ENCODE measurements at regions not wholly inside any gene's neighbourhood (a gene's known extent, or its start where the extent isn't known, plus 50 kb on each side); places are given as distances from the start of the nearest gene placed in this dataset.

DNA sequence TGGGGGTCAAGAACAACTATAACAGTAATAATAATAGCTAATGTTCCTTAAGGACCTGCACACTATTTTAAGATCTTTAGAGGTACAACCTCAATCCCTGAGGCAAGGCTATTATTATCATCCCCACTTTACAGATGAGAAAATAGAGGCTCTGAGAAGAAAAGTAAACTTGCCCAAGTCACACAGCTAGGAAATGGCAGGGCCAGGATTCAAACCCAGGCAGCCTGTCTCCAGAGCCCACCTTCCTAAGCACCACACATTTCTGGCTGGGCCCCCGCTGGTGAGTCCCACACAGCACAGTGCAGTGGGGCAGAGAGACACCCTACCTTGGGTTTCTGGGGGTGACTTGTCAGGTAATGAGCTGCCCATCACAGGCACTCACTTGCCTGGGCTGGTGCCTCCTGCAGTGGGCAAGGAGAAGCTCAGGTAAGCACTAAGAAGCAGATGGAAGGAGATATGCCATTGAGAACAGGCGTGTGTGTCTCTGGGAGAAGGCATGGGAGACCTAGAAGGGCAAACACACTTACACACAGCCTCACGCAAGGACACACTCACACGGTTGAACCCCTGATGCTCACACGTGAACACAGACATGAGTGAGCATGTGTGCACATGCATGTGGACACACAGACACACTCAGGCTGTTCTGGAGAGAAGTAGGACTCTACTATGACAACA is 104.4 kb upstream of the ZMIZ1 start:
- intact Hi-C loops (cut with micrococcal nuclease): no loop called here
- CTCF ChIA-PET: interaction anchor here (1.2 to 2.2 kb wide), 2 partner anchors 10 to 128 kb away, joined by 3 to 5 read pairs; no protein-coding TSS in a partner anchor

DNA sequence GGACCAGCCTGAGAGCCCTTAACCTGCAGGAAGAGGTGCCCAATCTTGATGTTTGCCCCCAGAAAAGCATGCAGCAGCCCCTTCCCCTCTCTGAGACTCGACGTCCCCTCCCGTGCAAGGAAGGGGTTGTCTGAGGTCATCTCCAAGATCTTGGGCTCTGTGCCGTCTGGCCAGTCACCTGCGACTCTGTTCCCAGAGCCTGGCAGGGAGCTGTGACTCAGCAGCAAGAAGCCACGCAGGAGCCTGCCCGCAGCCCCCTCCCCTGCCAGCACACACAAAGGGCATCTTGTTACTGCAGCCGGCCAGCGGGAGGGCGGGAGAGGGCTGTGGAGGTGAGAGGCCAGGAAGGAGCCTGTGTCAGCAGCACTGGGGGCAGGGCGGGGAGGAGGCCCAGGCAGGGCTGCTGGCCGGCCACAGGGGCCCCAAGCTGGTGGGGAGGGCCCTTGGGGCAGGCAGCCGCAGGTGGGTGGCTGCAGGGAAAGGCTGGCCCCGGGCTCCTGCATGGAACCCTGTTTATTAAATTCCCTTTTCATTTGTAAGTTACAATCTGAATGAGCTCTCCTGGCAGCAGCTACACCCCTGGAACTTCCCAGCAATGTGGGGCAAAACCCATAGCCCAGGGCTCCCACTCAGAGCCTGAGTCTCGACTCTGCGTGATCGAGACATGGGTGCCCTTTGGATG is 103.7 kb upstream of the ZMIZ1 start:
- H3K9me3 Mint-ChIP-seq: no peaks in the 10 kb centered on the region
- no peaks in the 10 kb centered on the region for H3K27me3 Mint-ChIP-seq (ENCODE audit: low read depth)
- H3K36me3 Mint-ChIP-seq (ENCODE audit: low read depth): no peaks in the 10 kb centered on the region
- DNase-seq: no peak
- no peaks in the 10 kb centered on the region for H3K4me1 Mint-ChIP-seq (ENCODE audit: low read depth)
- no peak overlapping the region for H3K4me3 Mint-ChIP-seq
- no peak overlapping the region for H3K27ac Mint-ChIP-seq
- CTCF ChIA-PET: interaction anchor here (2.2 kb wide), 1 partner anchor 10 kb away, joined by 5 read pairs; no protein-coding TSS in a partner anchor
- intact Hi-C loops (cut with micrococcal nuclease): no loop called here

More for the DNA sequence above, 104.4 kb upstream of the ZMIZ1 start:
- Mint-ChIP-seq H3K4me1 (ENCODE audit: low read depth) (no peaks in the 10 kb centered on the region), H3K36me3 (ENCODE audit: low read depth) (no peaks in the 10 kb centered on the region), H3K27me3 (ENCODE audit: low read depth) (no peaks in the 10 kb centered on the region), H3K27ac (no peak overlapping the region), H3K9me3 (no peaks in the 10 kb centered on the region), H3K4me3 (no peak overlapping the region)
- DNase-seq: no peak

DNA sequence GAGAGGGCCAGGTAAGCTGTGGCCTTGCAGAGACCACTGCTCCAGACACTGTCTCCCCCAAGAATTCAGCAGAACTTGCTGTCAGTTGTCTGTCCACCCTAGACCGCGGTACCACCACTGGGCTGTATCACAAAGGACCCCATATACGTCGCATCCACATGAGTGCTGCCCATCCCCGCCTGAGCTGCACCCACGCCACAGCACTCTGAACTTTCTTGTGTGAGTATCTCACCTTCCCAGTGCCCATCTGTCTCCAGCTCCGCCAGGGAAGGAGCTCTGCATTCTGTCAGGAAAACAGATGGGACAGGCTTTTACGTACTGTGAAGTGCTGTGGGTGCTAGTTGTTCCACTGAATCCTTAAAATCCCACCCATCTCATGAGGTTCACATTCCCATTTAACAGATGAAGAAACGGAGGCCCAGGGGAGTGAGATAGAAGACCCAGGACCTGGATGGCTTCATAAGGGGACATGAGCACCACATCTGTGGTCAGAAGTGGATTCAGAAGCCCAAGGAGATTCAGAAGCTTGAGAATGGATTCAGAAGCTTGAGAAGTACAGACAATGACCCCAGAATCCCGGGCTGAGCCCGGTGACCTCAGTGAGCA is 102.5 kb upstream of the ZMIZ1 start:
- H3K27me3 Mint-ChIP-seq (ENCODE audit: low read depth): no peaks in the 10 kb centered on the region

DNA sequence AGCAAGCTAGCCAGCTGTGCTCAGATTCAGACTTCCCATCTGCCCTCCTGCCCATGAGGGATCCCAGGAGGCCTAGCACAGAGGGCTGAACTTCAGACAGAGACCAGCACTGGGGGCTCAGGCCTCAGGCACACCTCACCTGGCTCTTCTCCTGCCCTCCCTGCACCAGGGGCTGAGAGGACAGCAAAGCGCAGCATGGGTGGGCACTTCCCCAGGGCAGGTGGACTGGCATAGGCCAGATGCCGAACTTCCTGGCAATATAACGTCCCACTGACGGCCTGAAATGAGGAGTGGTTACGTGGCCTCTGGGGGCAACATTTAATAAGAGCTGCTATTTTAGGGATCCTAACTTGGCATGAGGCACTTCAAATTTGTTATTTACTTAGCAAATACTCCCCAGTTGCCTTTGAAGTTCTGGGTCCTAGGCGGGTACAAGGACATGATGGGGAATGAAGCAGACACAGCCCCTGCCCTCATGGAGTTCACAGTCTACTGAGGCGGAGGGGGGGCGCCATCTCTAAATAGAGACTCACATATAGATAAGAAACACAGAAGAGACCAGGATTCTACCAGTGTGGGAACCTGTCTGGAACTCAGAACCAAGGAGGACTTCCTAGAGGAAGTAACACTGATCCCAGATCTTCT is 101.8 kb upstream of the ZMIZ1 start:
- CTCF ChIA-PET: interaction anchor here (0.6 kb wide), 1 partner anchor 228 kb away, joined by 3 read pairs; no protein-coding TSS in a partner anchor
- Mint-ChIP-seq H3K4me3 (no peak overlapping the region), H3K36me3 (ENCODE audit: low read depth) (no peaks in the 10 kb centered on the region), H3K9me3 (no peaks in the 10 kb centered on the region), H3K4me1 (ENCODE audit: low read depth) (no peaks in the 10 kb centered on the region), H3K27ac (no peak overlapping the region), H3K27me3 (ENCODE audit: low read depth) (no peaks in the 10 kb centered on the region)
- no peak for DNase-seq
- intact Hi-C loops (cut with micrococcal nuclease): no loop called here

More for the DNA sequence above, 102.5 kb upstream of the ZMIZ1 start:
- Mint-ChIP-seq H3K27ac (no peak overlapping the region), H3K36me3 (ENCODE audit: low read depth) (no peaks in the 10 kb centered on the region), H3K4me3 (no peak overlapping the region), H3K4me1 (ENCODE audit: low read depth) (no peaks in the 10 kb centered on the region), H3K9me3 (no peaks in the 10 kb centered on the region)
- intact Hi-C loops (cut with micrococcal nuclease): no loop called here
- CTCF ChIA-PET: interaction anchor here (0.7 to 2.2 kb wide), 2 partner anchors 9 to 133 kb away, joined by 4 to 5 read pairs; no protein-coding TSS in a partner anchor
- no peak for DNase-seq

- DNase-seq: no peak
- H3K4me1 Mint-ChIP-seq (ENCODE audit: low read depth): peaks cover 2% of the 10 kb centered on the region
- H3K36me3 Mint-ChIP-seq (ENCODE audit: low read depth): no peaks in the 10 kb centered on the region
- CTCF ChIA-PET: interaction anchor here (0.6 to 1.5 kb wide), 2 partner anchors 15 to 23 kb away, joined by 4 read pairs; no protein-coding TSS in a partner anchor
- no peak overlapping the region for H3K27ac Mint-ChIP-seq
- H3K9me3 Mint-ChIP-seq: no peaks in the 10 kb centered on the region
- intact Hi-C loops (cut with micrococcal nuclease): no loop called here
- H3K27me3 Mint-ChIP-seq (ENCODE audit: low read depth): no peaks in the 10 kb centered on the region
- no peak overlapping the region for H3K4me3 Mint-ChIP-seq
Observed at GRCh38 chr10:78968300-78968942, 100.3 kb upstream of the ZMIZ1 start.

GRCh38 chr10:78968943-78969342 is 99.8 kb upstream of the ZMIZ1 start:
- no peak overlapping the region for H3K27ac Mint-ChIP-seq

GRCh38 chr10:78969719-78970118 is 99.0 kb upstream of the ZMIZ1 start:
- Mint-ChIP-seq H3K27ac (no peak overlapping the region), H3K36me3 (ENCODE audit: low read depth) (no peaks in the 10 kb centered on the region), H3K4me3 (no peak overlapping the region), H3K4me1 (ENCODE audit: low read depth) (peaks cover 9% of the 10 kb centered on the region), H3K27me3 (ENCODE audit: low read depth) (no peaks in the 10 kb centered on the region), H3K9me3 (no peaks in the 10 kb centered on the region)
- DNase-seq: no peak
- intact Hi-C loops (cut with micrococcal nuclease): loop anchor here (5.0 to 10.0 kb wide), 4 partner anchors 363 to 1485 kb away; partner anchors contain the start of genes RPS24, TSPAN14 and ZCCHC24
- CTCF ChIA-PET: no interaction called here

More at GRCh38 chr10:78968943-78969342, 99.8 kb upstream of the ZMIZ1 start:
- Mint-ChIP-seq H3K36me3 (ENCODE audit: low read depth) (no peaks in the 10 kb centered on the region), H3K4me3 (no peak overlapping the region), H3K27me3 (ENCODE audit: low read depth) (no peaks in the 10 kb centered on the region), H3K4me1 (ENCODE audit: low read depth) (peaks cover 2% of the 10 kb centered on the region), H3K9me3 (no peaks in the 10 kb centered on the region)
- DNase-seq: no peak
- intact Hi-C loops (cut with micrococcal nuclease): no loop called here
- CTCF ChIA-PET: interaction anchor here (1.5 kb wide), 1 partner anchor 14 kb away, joined by 4 read pairs; no protein-coding TSS in a partner anchor

DNA sequence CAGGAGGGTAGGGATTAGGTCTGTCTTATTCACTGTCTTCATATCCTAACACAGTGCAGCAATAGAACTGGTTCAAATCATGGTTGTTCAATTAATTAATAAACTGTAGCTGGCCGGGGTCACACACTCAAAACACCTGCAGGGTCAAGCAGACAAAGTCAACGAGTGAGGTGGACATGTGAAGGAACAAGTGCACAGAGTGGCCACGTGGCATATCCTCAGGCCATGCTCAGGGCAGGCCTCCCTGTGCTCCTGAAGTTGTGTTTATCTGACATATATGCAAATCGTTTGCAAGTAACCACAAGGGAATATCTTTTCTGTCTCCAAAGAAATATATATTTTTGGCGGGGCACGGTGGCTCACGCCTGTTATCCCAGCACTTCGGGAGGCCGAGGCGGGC is 98.5 kb upstream of the ZMIZ1 start:
- H3K27ac Mint-ChIP-seq: no peak overlapping the region
- H3K4me1 Mint-ChIP-seq (ENCODE audit: low read depth): peaks cover 9% of the 10 kb centered on the region
- H3K4me3 Mint-ChIP-seq: no peak overlapping the region
- no peak for DNase-seq
- no peaks in the 10 kb centered on the region for H3K36me3 Mint-ChIP-seq (ENCODE audit: low read depth)
- no peaks in the 10 kb centered on the region for H3K27me3 Mint-ChIP-seq (ENCODE audit: low read depth)
- CTCF ChIA-PET: no interaction called here
- intact Hi-C loops (cut with micrococcal nuclease): loop anchor here (5.0 to 10.0 kb wide), 4 partner anchors 362 to 1485 kb away; partner anchors contain the start of genes RPS24, TSPAN14 and ZCCHC24
- H3K9me3 Mint-ChIP-seq: no peaks in the 10 kb centered on the region

DNA sequence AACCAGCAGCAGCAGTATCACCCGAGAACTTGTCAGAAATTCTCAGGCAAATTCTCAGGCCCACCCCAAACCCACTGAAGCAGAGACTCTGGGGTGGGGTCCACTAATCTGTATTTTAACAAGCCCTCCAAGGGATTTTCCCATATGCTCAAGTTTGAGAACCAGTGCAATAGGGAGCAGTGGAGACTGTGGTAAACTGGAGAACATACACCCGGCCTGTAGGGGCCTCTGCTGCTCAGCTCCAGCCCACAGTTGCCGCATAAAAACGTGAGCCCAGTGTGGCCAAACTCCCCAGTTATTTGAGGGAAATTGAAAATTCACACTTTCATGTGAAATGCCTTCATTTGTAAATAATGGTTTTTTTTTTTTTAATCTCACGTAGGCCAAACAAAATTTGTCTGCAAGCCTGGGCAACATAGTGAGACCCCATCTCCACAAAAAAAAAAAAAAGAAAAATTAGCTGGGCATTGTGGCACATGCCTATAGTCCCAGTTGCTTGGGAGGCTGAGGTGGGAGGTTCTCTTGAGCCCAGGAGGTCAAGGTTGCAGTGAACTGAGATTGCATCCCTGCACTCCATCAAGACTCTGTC is 97.6 kb upstream of the ZMIZ1 start:
- intact Hi-C loops (cut with micrococcal nuclease): loop anchor here (5.0 to 10.0 kb wide), 4 partner anchors 361 to 1484 kb away; partner anchors contain the start of genes RPS24, TSPAN14 and ZCCHC24
- no peak for DNase-seq
- H3K4me1 Mint-ChIP-seq (ENCODE audit: low read depth): peaks cover 9% of the 10 kb centered on the region
- H3K27me3 Mint-ChIP-seq (ENCODE audit: low read depth): no peaks in the 10 kb centered on the region
- CTCF ChIA-PET: interaction anchor here (0.6 to 0.9 kb wide), 2 partner anchors 37 to 106 kb away, joined by 3 to 4 read pairs; no protein-coding TSS in a partner anchor
- H3K36me3 Mint-ChIP-seq (ENCODE audit: low read depth): no peaks in the 10 kb centered on the region
- no peaks in the 10 kb centered on the region for H3K9me3 Mint-ChIP-seq
- H3K4me3 Mint-ChIP-seq: no peak overlapping the region
- H3K27ac Mint-ChIP-seq: no peak overlapping the region

- intact Hi-C loops (cut with micrococcal nuclease): loop anchor here (2.0 to 10.0 kb wide), 6 partner anchors 174 to 1482 kb away; partner anchors contain the start of genes RPS24, TSPAN14 and ZCCHC24
- CTCF ChIA-PET: no interaction called here
- Mint-ChIP-seq H3K27ac (no peak overlapping the region), H3K4me1 (ENCODE audit: low read depth) (peaks cover 9% of the 10 kb centered on the region), H3K27me3 (ENCODE audit: low read depth) (no peaks in the 10 kb centered on the region), H3K4me3 (no peak overlapping the region), H3K9me3 (no peaks in the 10 kb centered on the region), H3K36me3 (ENCODE audit: low read depth) (no peaks in the 10 kb centered on the region)
- DNase-seq: no peak
Observed at GRCh38 chr10:78972160-78972946, 96.4 kb upstream of the ZMIZ1 start.

Data from activated naive CD4-positive, alpha-beta T cell treated with anti-CD3 and anti-CD28 coated beads for 36 hours (primary cell).